ENCODE measurements at regions not wholly inside any gene's neighbourhood (a gene's known extent, or its start where the extent isn't known, plus 50 kb on each side); places are given as distances from the start of the nearest gene placed in this dataset.

DNA sequence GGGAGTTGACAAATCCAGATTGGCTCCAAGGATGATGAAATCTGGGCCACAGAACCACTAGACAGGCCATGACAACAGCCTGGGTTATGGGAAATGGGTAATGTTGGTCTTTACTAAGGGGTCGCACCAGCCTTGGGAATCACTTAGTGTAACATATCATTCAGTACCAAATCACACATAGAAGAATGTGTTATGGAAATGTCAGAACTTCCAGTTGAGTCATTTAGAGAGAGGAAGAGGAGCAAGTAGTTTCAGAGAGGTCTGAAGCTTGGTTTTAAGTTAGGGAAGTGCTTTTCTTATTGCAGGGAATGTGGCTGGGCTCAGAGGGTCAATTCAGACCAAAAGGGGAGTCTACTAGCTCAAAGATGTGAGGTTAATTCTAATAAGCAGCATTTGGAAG lies 241.6 kb upstream of the ZPLD1 start:
- TF ChIP-seq POLR2A (IDR thresholded peaks at IDR 0.05): no peak
- TF ChIP-seq, protein P1, sequence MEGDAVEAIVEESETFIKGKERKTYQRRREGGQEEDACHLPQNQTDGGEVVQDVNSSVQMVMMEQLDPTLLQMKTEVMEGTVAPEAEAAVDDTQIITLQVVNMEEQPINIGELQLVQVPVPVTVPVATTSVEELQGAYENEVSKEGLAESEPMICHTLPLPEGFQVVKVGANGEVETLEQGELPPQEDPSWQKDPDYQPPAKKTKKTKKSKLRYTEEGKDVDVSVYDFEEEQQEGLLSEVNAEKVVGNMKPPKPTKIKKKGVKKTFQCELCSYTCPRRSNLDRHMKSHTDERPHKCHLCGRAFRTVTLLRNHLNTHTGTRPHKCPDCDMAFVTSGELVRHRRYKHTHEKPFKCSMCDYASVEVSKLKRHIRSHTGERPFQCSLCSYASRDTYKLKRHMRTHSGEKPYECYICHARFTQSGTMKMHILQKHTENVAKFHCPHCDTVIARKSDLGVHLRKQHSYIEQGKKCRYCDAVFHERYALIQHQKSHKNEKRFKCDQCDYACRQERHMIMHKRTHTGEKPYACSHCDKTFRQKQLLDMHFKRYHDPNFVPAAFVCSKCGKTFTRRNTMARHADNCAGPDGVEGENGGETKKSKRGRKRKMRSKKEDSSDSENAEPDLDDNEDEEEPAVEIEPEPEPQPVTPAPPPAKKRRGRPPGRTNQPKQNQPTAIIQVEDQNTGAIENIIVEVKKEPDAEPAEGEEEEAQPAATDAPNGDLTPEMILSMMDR (IDR thresholded peaks at IDR 0.05): no peak

All from right lobe of liver (tissue), 4 donors.